ENCODE measurements at regions not wholly inside any gene's neighbourhood (a gene's known extent, or its start where the extent isn't known, plus 50 kb on each side); places are given as distances from the start of the nearest gene placed in this dataset.
"Not testable (repeated sequence)": the region's sequence is repeated elsewhere in the genome, so short reads cannot be mapped to it uniquely, and the experiment has no call there.

DNA sequence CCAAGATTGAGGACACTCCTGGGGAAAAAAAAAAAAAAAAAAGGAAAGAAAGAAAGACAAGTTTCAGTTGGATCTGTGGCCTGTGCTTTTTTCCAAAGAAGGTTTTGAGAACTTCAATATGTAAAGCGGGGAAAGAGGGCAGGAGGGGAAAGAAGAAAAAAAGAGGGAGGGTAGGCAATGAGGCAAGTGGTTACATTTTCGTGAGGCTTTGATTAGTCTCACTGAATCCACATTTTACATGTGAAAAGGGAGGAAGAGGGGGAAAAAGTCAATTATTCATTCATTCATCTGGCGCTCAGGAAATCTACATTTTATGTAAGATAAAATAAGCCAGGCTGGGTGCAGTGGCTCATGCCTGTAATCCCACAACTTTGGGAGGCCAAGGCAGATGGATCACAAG, 315.2 kb upstream of the PAPPA start:
- intact Hi-C loops (cut with micrococcal nuclease), result no loop called here
- DNase-seq, result no peak
- WGBS (ENCODE audit: insufficient coverage), result 91% methylated on average over 3 of the region's 3 CpGs
- Mint-ChIP-seq H3K27me3 (ENCODE audit: low read depth in 2 of 2) (no peaks in the 10 kb centered on the region), H3K27ac (no peak overlapping the region), H3K36me3 (peaks cover 7% of the 10 kb centered on the region), H3K4me3 (no peak overlapping the region), H3K4me1 (no peaks in the 10 kb centered on the region), H3K9me3 (peaks cover 11 to 12% of the 10 kb centered on the region in 2 donors)
- Histone ChIP-seq H3K4me3 (ENCODE audit: low read length) (no peak overlapping the region), H3K36me3 (ENCODE audit: control insufficient read depth, insufficient read depth, low read length) (no peaks in the 10 kb centered on the region), H3K4me1 (ENCODE audit: control insufficient read depth, insufficient read depth, low read length) (no peaks in the 10 kb centered on the region), H3K9me3 (ENCODE audit: control insufficient read depth, insufficient read depth, low read length) (no peaks in the 10 kb centered on the region), H3K27ac (ENCODE audit: low read length) (no peak overlapping the region), H3K27me3 (ENCODE audit: control insufficient read depth, insufficient read depth, low read length) (no peaks in the 10 kb centered on the region)
- TF ChIP-seq, protein P1, sequence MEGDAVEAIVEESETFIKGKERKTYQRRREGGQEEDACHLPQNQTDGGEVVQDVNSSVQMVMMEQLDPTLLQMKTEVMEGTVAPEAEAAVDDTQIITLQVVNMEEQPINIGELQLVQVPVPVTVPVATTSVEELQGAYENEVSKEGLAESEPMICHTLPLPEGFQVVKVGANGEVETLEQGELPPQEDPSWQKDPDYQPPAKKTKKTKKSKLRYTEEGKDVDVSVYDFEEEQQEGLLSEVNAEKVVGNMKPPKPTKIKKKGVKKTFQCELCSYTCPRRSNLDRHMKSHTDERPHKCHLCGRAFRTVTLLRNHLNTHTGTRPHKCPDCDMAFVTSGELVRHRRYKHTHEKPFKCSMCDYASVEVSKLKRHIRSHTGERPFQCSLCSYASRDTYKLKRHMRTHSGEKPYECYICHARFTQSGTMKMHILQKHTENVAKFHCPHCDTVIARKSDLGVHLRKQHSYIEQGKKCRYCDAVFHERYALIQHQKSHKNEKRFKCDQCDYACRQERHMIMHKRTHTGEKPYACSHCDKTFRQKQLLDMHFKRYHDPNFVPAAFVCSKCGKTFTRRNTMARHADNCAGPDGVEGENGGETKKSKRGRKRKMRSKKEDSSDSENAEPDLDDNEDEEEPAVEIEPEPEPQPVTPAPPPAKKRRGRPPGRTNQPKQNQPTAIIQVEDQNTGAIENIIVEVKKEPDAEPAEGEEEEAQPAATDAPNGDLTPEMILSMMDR (IDR thresholded peaks at IDR 0.05), result no peak
- ATAC-seq, result no peak

DNA sequence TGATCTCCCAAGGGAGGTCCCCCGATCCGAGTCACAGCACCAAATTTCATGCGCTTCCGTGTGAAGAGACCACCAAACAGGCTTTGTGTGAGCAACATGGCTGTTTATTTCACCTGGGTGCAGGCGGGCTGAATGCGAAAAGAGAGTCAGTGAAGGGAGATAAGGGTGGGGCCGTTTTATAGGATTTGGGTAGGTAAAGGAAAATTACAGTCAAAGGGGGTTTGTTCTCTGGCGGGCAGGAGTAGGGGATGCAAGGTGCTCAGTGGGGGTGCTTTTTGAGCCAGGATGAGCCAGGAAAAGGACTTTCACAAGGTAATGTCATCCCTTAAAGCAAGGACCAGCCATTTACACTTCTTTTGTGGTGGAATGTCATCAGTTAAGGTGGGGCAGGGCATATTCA, 309.2 kb upstream of the PAPPA start:
- intact Hi-C loops (cut with micrococcal nuclease), result not testable (repeated sequence)
- H3K9me3 Mint-ChIP-seq, result peaks cover 13 to 18% of the 10 kb centered on the region in 2 donors

DNA sequence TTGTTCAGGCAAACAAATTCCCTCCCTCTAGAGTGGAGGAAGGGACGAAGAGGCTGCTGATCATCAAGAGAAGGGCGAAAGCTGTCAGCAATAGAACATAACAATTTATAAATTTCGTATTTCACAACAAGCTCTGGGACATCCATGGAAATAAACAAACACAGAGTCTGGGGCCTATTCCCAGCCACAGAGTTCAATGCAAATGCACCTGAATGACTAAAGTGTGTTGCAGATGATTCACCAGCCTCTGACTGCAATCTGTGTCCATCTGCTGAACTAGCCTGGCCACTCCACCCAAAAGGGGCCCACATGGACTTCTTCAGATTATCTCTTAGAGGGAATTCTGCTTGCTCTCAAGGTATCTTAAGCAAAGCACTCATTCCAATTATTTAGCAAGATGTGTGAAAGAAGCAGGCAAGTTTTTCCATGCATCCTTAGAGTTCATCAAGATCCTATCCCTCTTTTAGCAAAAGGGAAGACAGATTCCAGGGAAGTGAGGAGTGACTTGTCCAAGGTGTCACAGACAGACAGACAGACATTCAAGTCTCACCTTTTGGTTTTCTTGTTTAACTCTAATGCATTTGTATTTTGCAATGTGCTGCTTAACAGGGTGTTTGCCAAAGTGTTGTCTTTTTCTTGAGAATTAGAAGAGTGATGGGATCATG, 307.8 kb upstream of the PAPPA start:
- Mint-ChIP-seq H3K27me3 (ENCODE audit: low read depth in 2 of 2) (no peaks in the 10 kb centered on the region), H3K27ac (no peak overlapping the region), H3K9me3 (peaks cover 11 to 16% of the 10 kb centered on the region in 2 donors), H3K4me3 (no peak overlapping the region), H3K36me3 (no peaks in the 10 kb centered on the region), H3K4me1 (no peaks in the 10 kb centered on the region)
- Histone ChIP-seq H3K9me3 (ENCODE audit: control insufficient read depth, insufficient read depth, low read length) (no peaks in the 10 kb centered on the region), H3K4me1 (ENCODE audit: control insufficient read depth, insufficient read depth, low read length) (no peaks in the 10 kb centered on the region), H3K36me3 (ENCODE audit: control insufficient read depth, insufficient read depth, low read length) (no peaks in the 10 kb centered on the region), H3K27me3 (ENCODE audit: control insufficient read depth, insufficient read depth, low read length) (no peaks in the 10 kb centered on the region), H3K27ac (ENCODE audit: low read length) (no peak overlapping the region), H3K4me3 (ENCODE audit: low read length) (no peak overlapping the region)
- DNase-seq (no peak), ATAC-seq (no peak)
- WGBS (ENCODE audit: insufficient coverage), result 77% methylated on average over 3 of the region's 3 CpGs
- TF ChIP-seq, protein P1 (IDR thresholded peaks at IDR 0.05), result no peak
- intact Hi-C loops (cut with micrococcal nuclease), result no loop called here

More for the DNA sequence above, 309.2 kb upstream of the PAPPA start:
- not testable (repeated sequence) for H3K4me1 Mint-ChIP-seq; H3K4me3 ChIP-seq (ENCODE audit: low read length); H3K27ac Mint-ChIP-seq; DNase-seq; ATAC-seq; H3K27ac ChIP-seq (ENCODE audit: low read length); H3K36me3 ChIP-seq (ENCODE audit: control insufficient read depth, insufficient read depth, low read length); H3K9me3 ChIP-seq (ENCODE audit: control insufficient read depth, insufficient read depth, low read length); H3K4me3 Mint-ChIP-seq; H3K27me3 ChIP-seq (ENCODE audit: control insufficient read depth, insufficient read depth, low read length); H3K36me3 Mint-ChIP-seq; H3K27me3 Mint-ChIP-seq (ENCODE audit: low read depth in 2 of 2); H3K4me1 ChIP-seq (ENCODE audit: control insufficient read depth, insufficient read depth, low read length)
- WGBS (ENCODE audit: insufficient coverage), result 85% methylated on average over 8 of the region's 8 CpGs

DNA sequence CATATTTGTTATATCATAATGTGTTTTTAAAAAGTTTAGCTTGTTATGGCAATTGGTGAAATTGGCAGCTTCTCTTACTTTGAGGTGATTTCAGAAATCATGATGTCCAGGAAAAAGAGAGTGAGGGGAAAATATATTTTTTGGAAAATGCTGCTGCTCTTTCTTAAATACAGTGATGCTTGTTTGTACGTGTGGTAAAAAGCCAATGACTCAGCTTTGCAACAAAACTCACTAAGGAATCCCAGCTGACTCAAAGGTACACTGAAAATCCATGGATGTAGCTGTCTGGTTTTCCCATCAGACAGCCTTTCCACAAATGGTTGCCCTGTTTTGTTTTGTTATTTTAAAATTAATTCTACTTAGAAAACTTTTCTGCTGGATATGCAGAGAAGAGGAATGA, 306.4 kb upstream of the PAPPA start:
- H3K27ac ChIP-seq (ENCODE audit: low read length), result no peak overlapping the region
- WGBS (ENCODE audit: insufficient coverage), result 64% methylated on average over 1 of the region's 1 CpG
- Mint-ChIP-seq H3K27ac (no peak overlapping the region), H3K9me3 (peaks cover 10 to 13% of the 10 kb centered on the region in 2 donors), H3K4me3 (no peak overlapping the region), H3K4me1 (no peaks in the 10 kb centered on the region), H3K36me3 (no peaks in the 10 kb centered on the region), H3K27me3 (ENCODE audit: low read depth in 2 of 2) (no peaks in the 10 kb centered on the region)
- no peaks in the 10 kb centered on the region for H3K9me3 ChIP-seq (ENCODE audit: control insufficient read depth, insufficient read depth, low read length)
- no peaks in the 10 kb centered on the region for H3K36me3 ChIP-seq (ENCODE audit: control insufficient read depth, insufficient read depth, low read length)
- no peaks in the 10 kb centered on the region for H3K27me3 ChIP-seq (ENCODE audit: control insufficient read depth, insufficient read depth, low read length)
- DNase-seq, result no peak
- ATAC-seq, result no peak
- no peaks in the 10 kb centered on the region for H3K4me1 ChIP-seq (ENCODE audit: control insufficient read depth, insufficient read depth, low read length)
- TF ChIP-seq, protein P1 (IDR thresholded peaks at IDR 0.05), result no peak
- intact Hi-C loops (cut with micrococcal nuclease), result no loop called here
- H3K4me3 ChIP-seq (ENCODE audit: low read length), result no peak overlapping the region

All from natural killer cell (primary cell).